ENCODE measurements at regions not wholly inside any gene's neighbourhood (a gene's known extent, or its start where the extent isn't known, plus 50 kb on each side); places are given as distances from the start of the nearest gene placed in this dataset.
"Not testable (repeated sequence)": the region's sequence is repeated elsewhere in the genome, so short reads cannot be mapped to it uniquely, and the experiment has no call there.

DNA sequence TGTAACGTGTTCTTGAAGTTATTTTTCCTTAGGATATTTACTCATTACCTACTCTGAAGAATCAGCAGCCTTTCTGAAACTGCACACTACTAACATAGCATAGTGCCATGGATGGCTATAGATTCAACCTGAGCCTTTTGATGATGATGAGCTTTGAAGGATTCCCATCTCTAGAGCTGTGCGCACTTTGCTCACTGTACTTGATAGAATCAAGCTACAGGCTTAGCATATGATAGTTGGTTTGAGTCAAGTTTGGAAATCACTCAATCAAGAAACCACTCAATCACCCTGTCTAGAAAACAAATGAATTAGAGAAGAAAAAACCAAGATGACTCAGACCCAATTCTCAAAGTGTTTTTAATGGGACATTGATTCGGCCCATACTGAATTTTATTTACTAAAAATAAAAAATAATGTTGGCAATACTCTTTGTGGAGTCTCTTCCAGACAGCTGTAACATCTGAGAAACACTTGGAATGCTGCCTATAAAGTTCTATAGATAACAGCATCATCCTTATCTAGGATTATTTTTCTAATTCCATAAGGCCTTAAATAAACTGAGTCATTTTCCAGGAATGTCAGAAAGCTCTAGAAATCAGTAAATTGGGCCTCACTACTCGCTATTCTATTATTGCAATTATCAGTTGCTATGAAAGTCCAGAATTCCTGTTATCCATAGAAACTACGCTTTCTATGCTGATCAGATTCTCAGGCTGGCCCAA is 259.0 kb upstream of the ERBB4 start:
- TF ChIP-seq EZH2 (optimal IDR thresholded peaks at IDR 0.05; ENCODE audit: low read depth, low read length): no peak
- TF ChIP-seq EZH2phosphoT487 (IDR thresholded peaks at IDR 0.05; ENCODE audit: low read length): no peak
- TF ChIP-seq, protein P1, sequence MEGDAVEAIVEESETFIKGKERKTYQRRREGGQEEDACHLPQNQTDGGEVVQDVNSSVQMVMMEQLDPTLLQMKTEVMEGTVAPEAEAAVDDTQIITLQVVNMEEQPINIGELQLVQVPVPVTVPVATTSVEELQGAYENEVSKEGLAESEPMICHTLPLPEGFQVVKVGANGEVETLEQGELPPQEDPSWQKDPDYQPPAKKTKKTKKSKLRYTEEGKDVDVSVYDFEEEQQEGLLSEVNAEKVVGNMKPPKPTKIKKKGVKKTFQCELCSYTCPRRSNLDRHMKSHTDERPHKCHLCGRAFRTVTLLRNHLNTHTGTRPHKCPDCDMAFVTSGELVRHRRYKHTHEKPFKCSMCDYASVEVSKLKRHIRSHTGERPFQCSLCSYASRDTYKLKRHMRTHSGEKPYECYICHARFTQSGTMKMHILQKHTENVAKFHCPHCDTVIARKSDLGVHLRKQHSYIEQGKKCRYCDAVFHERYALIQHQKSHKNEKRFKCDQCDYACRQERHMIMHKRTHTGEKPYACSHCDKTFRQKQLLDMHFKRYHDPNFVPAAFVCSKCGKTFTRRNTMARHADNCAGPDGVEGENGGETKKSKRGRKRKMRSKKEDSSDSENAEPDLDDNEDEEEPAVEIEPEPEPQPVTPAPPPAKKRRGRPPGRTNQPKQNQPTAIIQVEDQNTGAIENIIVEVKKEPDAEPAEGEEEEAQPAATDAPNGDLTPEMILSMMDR (IDR thresholded peaks at IDR 0.05; ENCODE audit: low read length): no peak
- H3K4me2 ChIP-seq (ENCODE audit: low read depth, low read length): no peak overlapping the region
- H3F3A ChIP-seq (ENCODE audit: insufficient read depth, low read length): no peaks in the 10 kb centered on the region
- no peak overlapping the region for H3K4me3 ChIP-seq (ENCODE audit: low read length)
- no peak overlapping the region for H3K9ac ChIP-seq (ENCODE audit: low read length)
- no peak overlapping the region for H3K27ac ChIP-seq (ENCODE audit: low read length)
- H3K36me3 ChIP-seq (replicated peaks; ENCODE audit: insufficient read depth, low read length): no peaks in the 10 kb centered on the region
- H4K20me1 ChIP-seq (ENCODE audit: insufficient read depth, low read length): no peaks in the 10 kb centered on the region
- no peaks in the 10 kb centered on the region for H3K9me3 ChIP-seq (replicated peaks; ENCODE audit: insufficient read depth, low read length)
- H3K9me2 ChIP-seq (replicated peaks; ENCODE audit: insufficient read depth, low read length): no peaks in the 10 kb centered on the region
- no peaks in the 10 kb centered on the region for H3K79me2 ChIP-seq (ENCODE audit: low read length)
- H3K4me1 ChIP-seq (ENCODE audit: low read length): no peaks in the 10 kb centered on the region
- no peak overlapping the region for H2AFZ ChIP-seq (ENCODE audit: low read length)
- H3K27me3 ChIP-seq (replicated peaks; ENCODE audit: insufficient read depth, low read length): no peaks in the 10 kb centered on the region
- DNase-seq: no peak

DNA sequence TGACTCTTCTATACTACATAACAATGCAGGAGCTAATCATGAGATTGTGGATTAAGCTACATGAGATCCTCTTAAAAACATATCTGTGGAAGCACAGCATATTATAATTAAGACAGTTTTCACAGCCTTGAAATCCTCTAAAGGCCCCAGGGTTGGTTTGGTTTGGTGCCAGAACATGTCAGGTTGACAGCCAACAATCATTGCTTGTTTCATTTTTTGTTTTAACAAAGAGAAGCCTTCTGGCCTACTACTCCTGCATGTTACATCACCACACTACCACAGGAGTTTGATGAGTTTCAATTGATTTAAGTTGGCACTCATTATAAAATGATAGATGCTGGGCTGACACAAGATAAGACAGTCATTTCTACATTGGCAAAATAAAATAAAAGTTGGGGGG is 255.9 kb upstream of the ERBB4 start:
- no peak overlapping the region for H3K9ac ChIP-seq (ENCODE audit: low read length)
- H3K4me3 ChIP-seq (ENCODE audit: low read length): no peak overlapping the region
- no peaks in the 10 kb centered on the region for H3K9me2 ChIP-seq (replicated peaks; ENCODE audit: insufficient read depth, low read length)
- H3K4me2 ChIP-seq (ENCODE audit: low read depth, low read length): no peak overlapping the region
- no peaks in the 10 kb centered on the region for H3K27me3 ChIP-seq (replicated peaks; ENCODE audit: insufficient read depth, low read length)
- H3K27ac ChIP-seq (ENCODE audit: low read length): no peak overlapping the region
- H2AFZ ChIP-seq (ENCODE audit: low read length): no peak overlapping the region
- no peaks in the 10 kb centered on the region for H3K9me3 ChIP-seq (replicated peaks; ENCODE audit: insufficient read depth, low read length)
- no peaks in the 10 kb centered on the region for H3K79me2 ChIP-seq (ENCODE audit: low read length)
- H3K36me3 ChIP-seq (replicated peaks; ENCODE audit: insufficient read depth, low read length): no peaks in the 10 kb centered on the region
- no peaks in the 10 kb centered on the region for H3F3A ChIP-seq (ENCODE audit: insufficient read depth, low read length)
- no peaks in the 10 kb centered on the region for H4K20me1 ChIP-seq (ENCODE audit: insufficient read depth, low read length)
- no peak for DNase-seq
- TF ChIP-seq EZH2 (optimal IDR thresholded peaks at IDR 0.05; ENCODE audit: low read depth, low read length) (no peak), EZH2phosphoT487 (IDR thresholded peaks at IDR 0.05; ENCODE audit: low read length) (no peak)
- TF ChIP-seq, protein P1 (IDR thresholded peaks at IDR 0.05; ENCODE audit: low read length): no peak
- no peaks in the 10 kb centered on the region for H3K4me1 ChIP-seq (ENCODE audit: low read length)

DNA sequence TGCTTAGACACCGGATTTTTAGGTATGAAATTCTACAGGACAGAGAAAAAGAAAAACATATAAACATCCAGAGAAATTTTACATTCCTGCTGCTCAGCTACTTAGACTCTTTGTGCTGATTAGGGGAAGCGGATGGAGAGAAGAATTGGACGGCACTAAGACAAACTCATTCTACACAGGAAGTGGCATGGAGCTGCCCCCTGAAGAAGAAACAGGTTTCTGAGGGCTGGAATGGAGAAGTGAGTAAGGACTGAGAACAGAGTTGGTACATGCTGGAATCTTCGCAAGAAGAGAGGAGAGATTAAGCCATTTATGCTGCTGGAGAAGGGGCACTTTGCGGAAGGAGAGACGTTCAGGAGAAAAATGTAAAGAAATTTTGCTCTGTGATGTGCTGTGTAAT is 253.0 kb upstream of the ERBB4 start:
- Histone ChIP-seq H3K9ac (ENCODE audit: low read length) (no peak overlapping the region), H3K27ac (ENCODE audit: low read length) (no peak overlapping the region), H3K9me2 (replicated peaks; ENCODE audit: insufficient read depth, low read length) (no peaks in the 10 kb centered on the region), H4K20me1 (ENCODE audit: insufficient read depth, low read length) (no peaks in the 10 kb centered on the region), H3K9me3 (replicated peaks; ENCODE audit: insufficient read depth, low read length) (no peaks in the 10 kb centered on the region), H3K4me3 (ENCODE audit: low read length) (no peak overlapping the region), H3F3A (ENCODE audit: insufficient read depth, low read length) (no peaks in the 10 kb centered on the region), H3K36me3 (replicated peaks; ENCODE audit: insufficient read depth, low read length) (no peaks in the 10 kb centered on the region), H3K79me2 (ENCODE audit: low read length) (no peaks in the 10 kb centered on the region), H3K27me3 (replicated peaks; ENCODE audit: insufficient read depth, low read length) (no peaks in the 10 kb centered on the region), H3K4me1 (ENCODE audit: low read length) (no peaks in the 10 kb centered on the region), H3K4me2 (ENCODE audit: low read depth, low read length) (no peak overlapping the region), H2AFZ (ENCODE audit: low read length) (no peak overlapping the region)
- no peak for DNase-seq
- no peak for TF ChIP-seq EZH2phosphoT487 (IDR thresholded peaks at IDR 0.05; ENCODE audit: low read length)
- TF ChIP-seq, protein P1 (IDR thresholded peaks at IDR 0.05; ENCODE audit: low read length): no peak
- TF ChIP-seq EZH2 (optimal IDR thresholded peaks at IDR 0.05; ENCODE audit: low read depth, low read length): no peak

DNA sequence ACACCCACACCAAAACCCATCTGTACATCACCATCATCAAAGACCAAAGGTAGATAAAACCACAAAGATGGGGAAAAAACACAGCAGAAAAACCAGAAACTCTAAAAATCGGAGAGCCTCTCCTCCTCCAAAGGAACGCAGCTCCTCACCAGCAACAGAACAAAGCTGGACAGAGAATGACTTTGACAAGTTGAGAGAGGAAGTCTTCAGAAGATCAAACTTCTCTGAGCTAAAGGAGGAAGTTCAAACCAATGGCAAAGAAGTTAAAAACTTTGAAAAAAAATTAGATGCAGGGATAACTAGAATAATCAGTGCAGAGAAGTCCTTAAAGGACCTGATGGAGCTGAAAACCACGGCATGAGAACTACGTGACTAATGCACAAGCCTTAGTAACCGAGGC is 247.5 kb upstream of the ERBB4 start:
- DNase-seq; H3K36me3 ChIP-seq (replicated peaks; ENCODE audit: insufficient read depth, low read length): not testable (repeated sequence)

More for the DNA sequence above, 247.5 kb upstream of the ERBB4 start:
- H3K9ac ChIP-seq (ENCODE audit: low read length); H3K4me2 ChIP-seq (ENCODE audit: low read depth, low read length); H3K27ac ChIP-seq (ENCODE audit: low read length); H2AFZ ChIP-seq (ENCODE audit: low read length); H3K4me1 ChIP-seq (ENCODE audit: low read length); H3K79me2 ChIP-seq (ENCODE audit: low read length); H4K20me1 ChIP-seq (ENCODE audit: insufficient read depth, low read length); H3K9me3 ChIP-seq (replicated peaks; ENCODE audit: insufficient read depth, low read length); H3K27me3 ChIP-seq (replicated peaks; ENCODE audit: insufficient read depth, low read length); H3K9me2 ChIP-seq (replicated peaks; ENCODE audit: insufficient read depth, low read length); H3K4me3 ChIP-seq (ENCODE audit: low read length); H3F3A ChIP-seq (ENCODE audit: insufficient read depth, low read length): not testable (repeated sequence)

Measured in MM.1S (cell line).